CD14-positive monocyte (primary cell): ENCODE measurements at regions not wholly inside any gene's neighbourhood (a gene's known extent, or its start where the extent isn't known, plus 50 kb on each side); places are given as distances from the start of the nearest gene placed in this dataset.

Experiments
- DNase-seq, 3 donors: peaks; one replicate each; pipeline ENCODE4 v3.0.0-alpha.2; 2011 to 2022
- H2AFZ ChIP-seq: 2 replicates; pipeline ENCODE4 v1.6.0; 2012; ENCODE audit warnings: mild to moderate bottlenecking, low read depth, low read length, inconsistent platforms; ENCODE audit not compliant: insufficient read depth, poor library complexity, severe bottlenecking
- H3K27ac ChIP-seq, 2 donors: 1 replicate in 1 of 2; 2 replicates in 1 of 2; pipeline ENCODE4 v1.5.1; 2012 to 2013; ENCODE audit warnings: low read length in 2 of 2, control low read depth in 1 of 2, inconsistent platforms in 1 of 2, low read depth in 1 of 2, mild to moderate bottlenecking in 1 of 2
- H3K27me3 ChIP-seq, 2 donors: one replicate each; pipeline versions ENCODE4 v1.6.0 to v1.6.1; 2011 to 2013; ENCODE audit warnings: low read length in 2 of 2; ENCODE audit not compliant: control insufficient read depth in 2 of 2, insufficient read depth in 2 of 2
- H3K36me3 ChIP-seq, 2 donors: replicated peaks in 1 of 2; 1 replicate in 1 of 2; 2 replicates in 1 of 2; pipeline versions ENCODE4 v1.5.1 to v1.6.1; 2012 to 2013; ENCODE audit warnings: low read length in 2 of 2, control low read depth in 1 of 2, inconsistent platforms in 1 of 2, mild to moderate bottlenecking in 1 of 2; ENCODE audit not compliant: insufficient read depth in 2 of 2, control insufficient read depth in 1 of 2
- H3K4me1 ChIP-seq, 2 donors: 1 replicate in 1 of 2; 2 replicates in 1 of 2; pipeline versions ENCODE4 v1.5.1 to v1.6.1; 2012 to 2013; ENCODE audit warnings: low read length in 2 of 2, control low read depth in 1 of 2, inconsistent platforms in 1 of 2, mild to moderate bottlenecking in 1 of 2, moderate library complexity in 1 of 2; ENCODE audit not compliant: insufficient read depth in 2 of 2, control insufficient read depth in 1 of 2
- H3K4me2 ChIP-seq: replicated peaks from 2 replicates; pipeline ENCODE3; 2012; ENCODE audit warnings: low read length, moderate library complexity, mild to moderate bottlenecking; ENCODE audit not compliant: poor library complexity, severe bottlenecking; ENCODE audit errors: extremely low read depth
- H3K4me3 ChIP-seq, 3 experiments: fragments of 200-600 bp in 1 of 3; sonication (generic) in 1 of 3; replicated peaks in 1 of 3; 1 replicate in 2 of 3; 2 replicates in 1 of 3; pipeline ENCODE4 v1.5.1; 2011 to 2013; ENCODE audit warnings: low read length in 3 of 3, mild to moderate bottlenecking in 3 of 3, control low read depth in 2 of 3, low read depth in 2 of 3, inconsistent platforms in 1 of 3, moderate library complexity in 1 of 3
- H3K79me2 ChIP-seq: 2 replicates; pipeline ENCODE4 v1.6.0; 2012; ENCODE audit warnings: mild to moderate bottlenecking, control low read depth, inconsistent platforms, low read length, moderate library complexity; ENCODE audit not compliant: insufficient read depth
- H3K9ac ChIP-seq: 2 replicates; pipeline ENCODE4 v1.6.0; 2017; ENCODE audit warnings: low read length, mild to moderate bottlenecking; ENCODE audit not compliant: insufficient read depth, poor library complexity, severe bottlenecking
- H3K9me3 ChIP-seq, 2 donors: replicated peaks in 1 of 2; 1 replicate in 1 of 2; 2 replicates in 1 of 2; pipeline versions ENCODE4 v1.5.1 to v1.6.1; 2012 to 2013; ENCODE audit warnings: low read length in 2 of 2, control low read depth in 1 of 2; ENCODE audit not compliant: control insufficient read depth in 1 of 2, insufficient read depth in 1 of 2
- H4K20me1 ChIP-seq: 2 replicates; pipeline ENCODE4 v1.6.0; 2012; ENCODE audit warnings: mild to moderate bottlenecking, low read length, control low read depth, moderate library complexity; ENCODE audit not compliant: insufficient read depth
- H3K27ac Mint-ChIP-seq, 7 donors: one replicate each; pipeline ENCODE4 v1.8.0; 2020; ENCODE audit warnings: mild to moderate bottlenecking in 7 of 7, mixed read lengths in 7 of 7, moderate library complexity in 6 of 7, inconsistent platforms in 2 of 7
- H3K27me3 Mint-ChIP-seq, 3 donors: one replicate each; pipeline ENCODE4 v1.8.0; 2021 to 2022; ENCODE audit warnings: low read depth in 3 of 3, mild to moderate bottlenecking in 3 of 3, mixed read lengths in 3 of 3, moderate library complexity in 3 of 3, inconsistent platforms in 1 of 3
- H3K36me3 Mint-ChIP-seq, 2 donors: one replicate each; pipeline ENCODE4 v1.8.0; 2020; ENCODE audit warnings: mixed read lengths in 2 of 2, inconsistent platforms in 1 of 2, mild to moderate bottlenecking in 1 of 2
- H3K4me1 Mint-ChIP-seq: one replicate; pipeline ENCODE4 v1.8.0; 2020; ENCODE audit warnings: mild to moderate bottlenecking, mixed read lengths
- H3K4me3 Mint-ChIP-seq, 2 donors: one replicate each; pipeline ENCODE4 v1.8.0; 2020; ENCODE audit warnings: mild to moderate bottlenecking in 2 of 2, mixed read lengths in 2 of 2, moderate library complexity in 1 of 2
- H3K9me3 Mint-ChIP-seq, 7 donors: one replicate each; pipeline ENCODE4 v1.8.0; 2020 to 2022; ENCODE audit warnings: mixed read lengths in 7 of 7, mild to moderate bottlenecking in 6 of 7, moderate library complexity in 6 of 7, inconsistent platforms in 2 of 7
- WGBS: methylation state at CpG from one replicate; pipeline ENCODE4 v1.1.5; 2013; ENCODE audit warnings: missing lambda C conversion rate; ENCODE audit not compliant: insufficient coverage; 5-methylcytosine and 5-hydroxymethylcytosine counted together
- intact Hi-C, 2 donors: fragments of 100-400 bp; cut with micrococcal nuclease; formaldehyde crosslinking; loops; one replicate each; pipeline versions ENCODE4 v1.15.0 to v1.15.1; 2023
- TF ChIP-seq, protein P1 (sequence below): fragments of 200-600 bp; IDR thresholded peaks from one replicate; pipeline ENCODE4 v1.8.0; 2022; ENCODE audit warnings: antibody characterized with exemption, mild to moderate bottlenecking

- H3K27ac Mint-ChIP-seq: no peak overlapping the region
- no peak overlapping the region for H3K4me3 Mint-ChIP-seq
- intact Hi-C loops: no loop called here
- Histone ChIP-seq H3K27ac (no peak overlapping the region), H3K36me3 (no peaks in the 10 kb centered on the region), H4K20me1 (no peaks in the 10 kb centered on the region), H3K4me2 (no peak overlapping the region), H3K4me1 (no peaks in the 10 kb centered on the region), H3K79me2 (no peaks in the 10 kb centered on the region), H3K9me3 (no peaks in the 10 kb centered on the region), H3K9ac (no peak overlapping the region), H3K27me3 (no peaks in the 10 kb centered on the region), H3K4me3 (no peak overlapping the region), H2AFZ (no peak overlapping the region)
- peaks cover 0 to 4% (median 2%) of the 10 kb centered on the region in 7 donors for H3K9me3 Mint-ChIP-seq
- H3K36me3 Mint-ChIP-seq: no peaks in the 10 kb centered on the region
- peaks cover 0 to 6% (median 2%) of the 10 kb centered on the region in 3 donors for H3K27me3 Mint-ChIP-seq
- TF ChIP-seq, protein P1, sequence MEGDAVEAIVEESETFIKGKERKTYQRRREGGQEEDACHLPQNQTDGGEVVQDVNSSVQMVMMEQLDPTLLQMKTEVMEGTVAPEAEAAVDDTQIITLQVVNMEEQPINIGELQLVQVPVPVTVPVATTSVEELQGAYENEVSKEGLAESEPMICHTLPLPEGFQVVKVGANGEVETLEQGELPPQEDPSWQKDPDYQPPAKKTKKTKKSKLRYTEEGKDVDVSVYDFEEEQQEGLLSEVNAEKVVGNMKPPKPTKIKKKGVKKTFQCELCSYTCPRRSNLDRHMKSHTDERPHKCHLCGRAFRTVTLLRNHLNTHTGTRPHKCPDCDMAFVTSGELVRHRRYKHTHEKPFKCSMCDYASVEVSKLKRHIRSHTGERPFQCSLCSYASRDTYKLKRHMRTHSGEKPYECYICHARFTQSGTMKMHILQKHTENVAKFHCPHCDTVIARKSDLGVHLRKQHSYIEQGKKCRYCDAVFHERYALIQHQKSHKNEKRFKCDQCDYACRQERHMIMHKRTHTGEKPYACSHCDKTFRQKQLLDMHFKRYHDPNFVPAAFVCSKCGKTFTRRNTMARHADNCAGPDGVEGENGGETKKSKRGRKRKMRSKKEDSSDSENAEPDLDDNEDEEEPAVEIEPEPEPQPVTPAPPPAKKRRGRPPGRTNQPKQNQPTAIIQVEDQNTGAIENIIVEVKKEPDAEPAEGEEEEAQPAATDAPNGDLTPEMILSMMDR: no peak
- 100% methylated on average over 2 of the region's 4 CpGs for WGBS
- no peak for DNase-seq
- no peaks in the 10 kb centered on the region for H3K4me1 Mint-ChIP-seq
Observed at GRCh38 chr14:51451561-51451960, 200.1 kb upstream of the FRMD6 start.

GRCh38 chr14:51453869-51454268 is 197.8 kb upstream of the FRMD6 start:
- no peak overlapping the region for H3K4me2 ChIP-seq
- H3K4me1 Mint-ChIP-seq: no peaks in the 10 kb centered on the region
- WGBS: 95% methylated on average over 8 of the region's 8 CpGs

More at GRCh38 chr14:51453869-51454268, 197.8 kb upstream of the FRMD6 start:
- H4K20me1 ChIP-seq: no peaks in the 10 kb centered on the region
- H3K79me2 ChIP-seq: no peaks in the 10 kb centered on the region
- H3K36me3 Mint-ChIP-seq: no peaks in the 10 kb centered on the region
- no peaks in the 10 kb centered on the region for H3K4me1 ChIP-seq
- intact Hi-C loops: no loop called here
- DNase-seq: no peak
- peaks cover 0 to 4% (median 2%) of the 10 kb centered on the region in 7 donors for H3K9me3 Mint-ChIP-seq
- no peak overlapping the region for H3K4me3 Mint-ChIP-seq
- H3K9ac ChIP-seq: no peak overlapping the region
- no peak overlapping the region for H3K27ac ChIP-seq
- no peaks in the 10 kb centered on the region for H3K27me3 ChIP-seq
- TF ChIP-seq, protein P1: no peak
- H3K27me3 Mint-ChIP-seq: peaks cover 0 to 2% (median 2%) of the 10 kb centered on the region in 3 donors
- H3K4me3 ChIP-seq: no peak overlapping the region
- no peaks in the 10 kb centered on the region for H3K36me3 ChIP-seq
- no peak overlapping the region for H3K27ac Mint-ChIP-seq
- H3K9me3 ChIP-seq: no peaks in the 10 kb centered on the region
- H2AFZ ChIP-seq: no peak overlapping the region
